HG02885 (cell line): ENCODE measurements at regions not wholly inside any gene's neighbourhood (a gene's known extent, or its start where the extent isn't known, plus 50 kb on each side); places are given as distances from the start of the nearest gene placed in this dataset.

ENCODE experiments used
- ATAC-seq: cut with Tn5 transposase; IDR thresholded peaks from one replicate; pipeline ENCODE4 v1.9.1; 2021; ENCODE audit warnings: mild to moderate bottlenecking; ENCODE audit not compliant: unreplicated experiment, poor library complexity

DNA sequence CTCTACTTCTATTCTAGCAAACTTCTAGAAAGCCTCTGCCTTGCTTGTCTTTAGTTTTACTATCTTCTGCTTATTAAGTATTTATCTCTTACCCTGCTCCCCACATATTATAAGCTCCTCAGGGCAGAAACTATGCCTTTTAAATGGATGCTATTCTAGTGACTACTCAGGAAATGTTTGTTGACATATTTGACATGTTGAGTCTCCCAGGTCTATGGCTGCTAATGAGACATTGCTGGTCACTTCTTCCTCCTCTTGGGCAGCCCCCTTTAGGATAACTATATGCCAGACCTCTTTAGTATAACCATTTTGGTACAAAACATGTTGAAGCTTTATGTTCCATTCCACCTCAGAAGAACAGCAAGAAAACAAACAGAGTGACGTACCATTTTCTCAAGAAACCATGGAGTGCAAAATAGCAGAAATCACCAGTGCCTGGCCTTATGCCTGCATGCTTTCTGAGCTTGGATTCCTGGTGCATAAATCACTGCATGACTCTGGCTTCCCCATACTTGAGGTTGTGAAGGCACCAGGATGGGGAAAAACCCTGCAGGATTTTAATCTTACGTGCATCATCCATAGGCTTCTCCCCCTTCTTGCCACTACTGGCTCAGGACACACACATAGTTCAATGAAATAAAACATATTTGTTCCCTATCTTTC lies 202.6 kb downstream of the TMX1 start:
- no peak for ATAC-seq

DNA sequence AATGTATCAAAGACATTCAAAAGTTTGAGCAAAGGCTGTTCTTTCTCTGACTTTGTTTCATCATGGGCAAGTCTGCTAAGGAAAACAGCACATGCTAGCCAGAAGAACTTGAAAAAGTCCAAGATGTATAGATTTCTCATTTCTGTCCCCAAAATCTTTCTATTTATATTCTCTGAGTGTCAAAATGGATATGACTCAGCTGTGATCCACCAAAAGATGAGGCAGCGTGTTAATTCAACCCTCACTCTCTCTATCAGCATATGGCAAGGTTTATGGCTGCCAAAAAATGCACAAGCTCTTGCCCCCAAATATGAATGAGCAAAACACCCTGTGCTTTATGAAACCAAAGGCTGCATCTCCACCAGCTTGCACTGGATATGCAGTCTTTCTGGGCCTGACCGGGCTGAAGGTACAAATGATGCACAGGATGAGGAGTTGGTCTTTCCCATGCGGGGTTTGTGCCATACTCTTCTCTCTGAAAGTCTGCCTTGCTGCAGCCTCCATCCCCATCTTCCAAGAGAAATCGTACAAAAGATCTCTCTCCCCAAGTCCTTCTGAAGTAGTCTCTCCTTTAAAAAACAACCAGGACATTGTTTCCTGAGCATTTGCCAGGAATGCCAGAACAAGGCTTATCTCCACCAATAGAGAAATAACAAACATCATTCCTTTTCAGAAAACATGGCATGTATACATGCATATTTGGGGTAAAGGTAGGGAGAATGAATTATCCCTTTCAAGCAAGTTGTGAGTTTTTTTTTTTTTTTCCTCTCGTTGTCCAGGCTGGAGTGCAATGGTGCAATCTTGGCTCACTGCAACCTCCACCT lies 203.4 kb downstream of the TMX1 start:
- ATAC-seq, result no peak

- no peak for ATAC-seq
Measured at GRCh38 chr14:51444353-51445000, 204.4 kb downstream of the TMX1 start.

GRCh38 chr14:51445001-51445390 lies 204.9 kb downstream of the TMX1 start:
- no peak for ATAC-seq

DNA sequence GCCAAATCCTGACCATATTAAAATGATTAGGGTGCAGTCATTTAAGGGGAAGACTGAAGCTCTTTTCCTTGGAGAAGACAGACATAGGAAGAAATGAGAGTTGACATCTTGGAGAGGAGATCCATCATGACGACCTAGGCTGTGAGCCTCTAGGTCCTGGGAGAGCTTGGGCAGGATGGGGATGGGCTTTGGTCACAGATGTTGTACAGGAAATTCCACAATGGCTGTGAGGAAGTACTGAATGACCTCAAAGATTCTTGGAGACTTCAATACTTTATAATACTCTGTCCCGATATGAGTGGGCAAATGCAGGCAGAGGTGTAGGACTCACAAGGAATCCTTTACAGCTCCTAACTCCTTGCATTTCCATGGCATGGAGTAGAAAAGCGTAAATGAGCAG lies 204.9 kb upstream of the FRMD6 start:
- no peak for ATAC-seq

DNA sequence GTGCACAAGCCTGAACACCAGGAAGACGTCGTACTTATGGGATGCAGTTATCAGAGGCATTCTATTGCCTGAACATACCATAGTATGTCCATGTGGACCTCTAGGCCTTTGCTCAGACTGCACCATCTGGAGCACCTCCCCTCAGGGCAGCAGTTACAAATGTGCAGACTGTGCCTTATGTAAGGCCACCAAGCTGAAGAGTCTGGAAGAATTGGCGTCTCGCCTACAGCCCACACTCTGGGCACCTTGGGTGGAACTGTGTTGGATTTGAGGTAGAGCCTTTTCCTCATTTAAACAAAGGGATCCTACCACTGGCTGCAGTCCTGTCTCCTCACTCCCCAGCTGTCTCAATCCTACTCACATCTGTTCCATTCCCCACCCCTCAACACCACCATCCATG lies 204.3 kb upstream of the FRMD6 start:
- no peak for ATAC-seq

DNA sequence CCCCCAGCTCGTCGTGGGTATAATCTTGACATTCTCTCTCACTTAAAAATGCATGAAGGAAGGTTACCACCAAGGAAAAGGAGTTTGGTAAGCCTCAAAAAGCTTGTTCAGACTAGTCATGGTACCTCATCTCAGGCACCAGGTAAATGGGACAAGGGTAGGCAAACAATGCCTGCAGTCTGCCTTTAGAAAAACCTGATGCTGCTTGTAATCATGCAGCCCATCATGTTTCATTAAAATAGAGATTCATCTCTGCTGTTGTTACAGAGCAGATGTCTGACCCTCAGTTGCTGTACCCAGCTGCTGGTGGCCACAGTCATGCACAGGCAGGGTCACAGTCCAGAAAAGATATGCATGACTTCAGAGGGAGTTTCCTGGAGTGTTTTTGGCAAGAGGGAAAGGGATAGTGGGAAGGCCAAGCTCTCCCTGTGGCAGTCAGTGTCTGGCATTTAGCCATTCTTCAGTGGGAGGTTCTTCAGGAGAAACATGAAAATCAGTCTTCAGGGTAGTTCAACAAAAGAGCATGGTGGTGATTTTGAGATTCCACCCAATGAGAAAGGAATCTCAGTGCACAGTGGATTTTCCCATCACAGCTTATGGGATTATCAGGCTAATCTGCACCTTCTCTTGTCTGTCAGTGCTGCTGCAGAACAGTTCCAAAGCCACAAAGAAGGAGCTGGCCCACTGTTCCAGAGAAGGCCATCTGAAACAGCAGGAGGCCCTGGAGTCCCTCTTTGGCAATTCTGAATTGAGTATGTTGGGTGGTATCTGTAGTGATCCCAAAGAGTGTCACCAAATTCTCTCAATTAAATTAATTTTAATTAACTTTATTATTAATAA lies 202.7 kb upstream of the FRMD6 start:
- ATAC-seq, result no peak

DNA sequence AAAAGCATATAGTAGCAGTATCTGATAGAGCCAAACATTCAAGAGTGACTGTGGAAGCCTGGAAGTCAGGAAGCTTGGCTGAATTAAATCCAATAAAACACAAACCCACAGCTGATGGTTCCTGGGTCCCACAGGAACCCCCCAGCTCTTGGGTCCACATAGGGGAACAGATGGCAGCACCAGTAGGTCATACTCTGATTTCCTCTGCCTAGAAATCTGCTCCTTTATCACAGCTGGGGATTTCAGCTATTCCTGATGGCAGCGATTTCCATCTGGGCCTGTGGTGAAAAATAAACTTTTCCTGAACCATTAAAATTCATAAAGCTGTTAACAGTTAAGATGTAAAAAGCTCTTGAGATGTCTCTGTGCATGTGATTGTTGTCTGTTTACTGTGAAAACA lies 202.0 kb upstream of the FRMD6 start:
- no peak for ATAC-seq

DNA sequence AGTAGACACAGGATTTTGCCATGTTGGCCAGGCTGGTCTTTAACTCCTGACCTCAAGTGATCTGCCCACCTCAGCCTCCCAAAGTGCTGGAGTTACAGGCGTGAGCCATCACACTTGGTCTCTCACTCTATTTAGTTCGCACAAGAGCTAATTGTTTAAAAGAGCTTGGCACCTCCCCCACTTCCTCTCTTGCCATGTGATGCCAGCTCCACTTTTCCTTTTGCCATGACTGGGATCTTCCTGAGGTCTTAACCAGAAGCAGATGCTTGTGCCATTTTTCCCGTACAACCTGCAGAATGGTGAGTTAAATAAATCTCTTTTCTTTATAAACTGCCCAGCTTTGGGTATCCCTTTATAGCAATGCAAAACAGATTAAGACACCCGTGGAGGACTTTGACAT lies 200.1 kb upstream of the FRMD6 start:
- ATAC-seq, result no peak

DNA sequence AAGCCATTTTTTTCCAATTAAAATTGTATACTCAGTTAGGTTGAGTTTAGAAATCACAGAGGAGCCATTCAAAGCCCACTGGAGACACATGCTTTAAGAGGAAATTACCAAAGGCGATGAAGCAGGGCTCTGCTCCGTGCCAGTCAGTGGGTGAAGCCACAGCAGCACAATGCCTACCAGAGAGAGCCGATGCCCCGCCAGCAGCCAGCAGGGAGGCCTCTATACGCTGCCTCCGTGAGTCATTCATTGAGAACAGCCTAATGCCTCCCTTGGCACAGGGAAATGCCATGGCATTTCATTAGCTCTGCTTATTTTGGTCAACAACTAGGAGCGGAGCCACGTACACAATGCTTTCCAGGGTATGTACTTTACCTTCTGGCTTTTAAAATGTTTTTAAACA lies 197.8 kb upstream of the FRMD6 start:
- no peak for ATAC-seq

- ATAC-seq, result no peak
Measured at GRCh38 chr14:51454351-51454750, 197.4 kb upstream of the FRMD6 start.

GRCh38 chr14:51455041-51455835 lies 196.5 kb upstream of the FRMD6 start:
- ATAC-seq, result no peak

- ATAC-seq, result no peak
Measured at GRCh38 chr14:51457843-51458562, 193.7 kb upstream of the FRMD6 start.

DNA sequence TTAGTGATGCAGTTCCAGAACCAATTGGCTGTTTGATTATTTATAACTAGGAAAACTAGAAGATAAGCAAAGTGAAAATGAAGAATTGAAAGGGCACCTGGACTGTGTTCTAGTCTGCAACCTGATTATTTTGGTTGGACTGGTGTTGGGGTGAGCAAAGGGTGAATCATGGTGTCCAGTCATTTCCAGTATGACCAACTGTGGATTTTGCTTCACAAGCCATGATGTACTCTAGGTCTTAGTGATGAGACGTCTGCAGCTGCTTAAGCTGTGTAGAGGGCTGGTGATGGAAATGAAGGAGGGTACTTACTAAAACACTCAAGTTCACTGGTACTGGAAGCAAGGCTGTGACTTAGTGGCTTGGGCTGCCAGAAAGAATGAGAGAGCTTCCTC lies 193.2 kb upstream of the FRMD6 start:
- no peak for ATAC-seq

GRCh38 chr14:51460011-51460410 lies 191.7 kb upstream of the FRMD6 start:
- no peak for ATAC-seq

DNA sequence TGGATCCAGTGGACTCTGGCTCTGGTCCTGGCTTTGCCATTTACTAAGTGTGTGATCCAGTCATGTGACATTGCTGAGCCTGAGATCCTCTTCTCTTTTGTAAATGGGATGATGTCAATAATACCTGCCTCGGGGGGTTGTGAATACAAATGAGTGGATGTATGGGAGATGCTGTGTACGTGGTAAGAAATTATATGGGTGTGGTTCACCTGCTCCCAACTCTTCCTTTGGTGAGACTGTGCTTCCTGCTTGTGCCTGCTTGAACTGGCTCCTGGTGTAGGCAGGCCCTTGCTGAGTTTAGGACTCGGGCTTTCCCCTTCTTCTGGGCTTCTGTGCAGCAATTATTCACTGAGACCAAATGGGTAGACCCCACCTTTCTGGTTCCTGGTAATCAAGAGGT lies 189.5 kb upstream of the FRMD6 start:
- no peak for ATAC-seq

DNA sequence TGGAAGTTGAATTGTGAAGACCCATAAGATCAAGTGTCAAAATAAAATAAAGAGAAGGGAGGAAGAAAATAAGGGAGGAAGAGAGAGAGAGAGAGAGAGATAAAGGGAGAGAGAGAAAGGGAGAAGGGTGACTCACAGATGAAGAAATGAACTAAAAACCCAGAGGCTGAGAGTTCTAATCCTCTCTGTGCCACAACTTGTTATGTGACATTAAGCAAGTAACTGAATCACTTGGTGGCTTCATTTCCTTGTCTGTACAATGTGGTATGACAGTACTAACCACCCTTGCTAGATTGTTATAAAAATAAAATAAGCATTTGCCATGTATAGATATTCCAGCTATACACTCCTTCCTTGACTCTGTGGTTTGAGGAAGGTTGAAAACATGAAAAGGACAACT lies 189.0 kb upstream of the FRMD6 start:
- no peak for ATAC-seq

GRCh38 chr14:51463461-51463860 lies 188.2 kb upstream of the FRMD6 start:
- no peak for ATAC-seq

DNA sequence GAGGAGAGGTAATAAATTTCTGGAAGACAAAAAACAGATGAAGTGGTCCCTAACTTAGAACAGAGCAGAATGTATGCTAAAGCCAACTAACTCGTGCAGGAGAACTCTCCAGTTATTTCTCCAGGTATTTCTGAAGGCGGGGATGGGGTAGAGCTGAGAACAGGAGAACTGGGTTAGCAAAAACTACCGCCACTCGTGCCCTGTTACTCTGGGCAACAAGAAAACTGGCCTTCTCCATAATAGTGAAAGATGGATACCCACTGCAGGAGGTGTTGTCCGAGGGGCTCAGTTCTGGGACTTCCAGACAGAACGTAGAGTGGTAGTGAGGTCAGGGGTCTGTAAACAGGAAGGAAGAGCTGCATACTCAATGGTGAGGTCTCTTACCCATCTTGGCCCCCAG lies 187.3 kb upstream of the FRMD6 start:
- no peak for ATAC-seq
